GM12872 (cell line): ENCODE measurements at regions not wholly inside any gene's neighbourhood (a gene's known extent, or its start where the extent isn't known, plus 50 kb on each side); places are given as distances from the start of the nearest gene placed in this dataset.

ENCODE experiments used
- TF ChIP-seq, protein P1 (sequence below): IDR thresholded peaks from 3 replicates; pipeline ENCODE4 v1.5.1; 2011; ENCODE audit warnings: low read depth, mild to moderate bottlenecking, low read length, moderate library complexity; ENCODE audit not compliant: insufficient read depth

DNA sequence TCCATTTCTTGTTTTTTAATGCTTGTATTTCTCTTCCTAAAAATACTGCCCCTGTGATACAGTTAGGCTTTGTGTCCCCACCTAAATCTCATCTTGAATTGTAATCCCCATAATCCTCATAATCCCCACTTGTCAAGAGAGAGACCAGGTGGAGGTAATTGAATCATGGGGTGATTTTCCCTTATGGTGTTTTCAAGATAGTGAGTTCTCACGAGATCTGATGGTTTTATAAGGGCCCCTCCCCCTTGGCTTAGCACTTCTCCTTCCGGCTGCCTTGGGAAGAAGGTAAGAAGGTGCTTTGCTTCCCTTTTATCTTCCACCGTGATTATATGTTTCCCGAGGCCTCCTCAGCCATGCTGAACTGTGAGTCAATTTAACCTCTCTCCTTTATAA lies 227.4 kb downstream of the MAN2A1 start:
- TF ChIP-seq, protein P1, sequence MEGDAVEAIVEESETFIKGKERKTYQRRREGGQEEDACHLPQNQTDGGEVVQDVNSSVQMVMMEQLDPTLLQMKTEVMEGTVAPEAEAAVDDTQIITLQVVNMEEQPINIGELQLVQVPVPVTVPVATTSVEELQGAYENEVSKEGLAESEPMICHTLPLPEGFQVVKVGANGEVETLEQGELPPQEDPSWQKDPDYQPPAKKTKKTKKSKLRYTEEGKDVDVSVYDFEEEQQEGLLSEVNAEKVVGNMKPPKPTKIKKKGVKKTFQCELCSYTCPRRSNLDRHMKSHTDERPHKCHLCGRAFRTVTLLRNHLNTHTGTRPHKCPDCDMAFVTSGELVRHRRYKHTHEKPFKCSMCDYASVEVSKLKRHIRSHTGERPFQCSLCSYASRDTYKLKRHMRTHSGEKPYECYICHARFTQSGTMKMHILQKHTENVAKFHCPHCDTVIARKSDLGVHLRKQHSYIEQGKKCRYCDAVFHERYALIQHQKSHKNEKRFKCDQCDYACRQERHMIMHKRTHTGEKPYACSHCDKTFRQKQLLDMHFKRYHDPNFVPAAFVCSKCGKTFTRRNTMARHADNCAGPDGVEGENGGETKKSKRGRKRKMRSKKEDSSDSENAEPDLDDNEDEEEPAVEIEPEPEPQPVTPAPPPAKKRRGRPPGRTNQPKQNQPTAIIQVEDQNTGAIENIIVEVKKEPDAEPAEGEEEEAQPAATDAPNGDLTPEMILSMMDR: no peak

GRCh38 chr5:109917966-109918365 lies 228.2 kb downstream of the MAN2A1 start:
- TF ChIP-seq, protein P1: no peak

DNA sequence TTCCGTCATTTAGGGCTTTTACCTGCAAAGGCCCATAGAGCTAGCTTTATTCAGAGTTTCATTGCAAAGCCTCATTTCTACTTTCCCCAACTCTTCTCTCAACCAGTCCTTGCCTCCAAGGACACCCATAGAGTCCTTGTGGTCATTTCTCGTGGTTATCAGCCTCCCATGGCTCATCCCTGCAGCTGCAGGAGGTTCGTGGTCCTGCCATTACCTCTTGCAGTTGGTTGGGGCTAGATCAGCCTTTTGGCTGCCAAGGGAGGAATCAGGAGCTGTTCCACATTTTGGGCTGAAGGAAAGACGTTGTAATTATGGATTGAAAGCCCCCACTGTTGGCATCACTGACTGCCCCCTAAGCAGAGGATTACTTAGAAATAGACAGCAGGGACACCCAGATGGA lies 231.0 kb downstream of the MAN2A1 start:
- TF ChIP-seq, protein P1: no peak

GRCh38 chr5:109921735-109922380 lies 232.1 kb downstream of the MAN2A1 start:
- TF ChIP-seq, protein P1: no peak

DNA sequence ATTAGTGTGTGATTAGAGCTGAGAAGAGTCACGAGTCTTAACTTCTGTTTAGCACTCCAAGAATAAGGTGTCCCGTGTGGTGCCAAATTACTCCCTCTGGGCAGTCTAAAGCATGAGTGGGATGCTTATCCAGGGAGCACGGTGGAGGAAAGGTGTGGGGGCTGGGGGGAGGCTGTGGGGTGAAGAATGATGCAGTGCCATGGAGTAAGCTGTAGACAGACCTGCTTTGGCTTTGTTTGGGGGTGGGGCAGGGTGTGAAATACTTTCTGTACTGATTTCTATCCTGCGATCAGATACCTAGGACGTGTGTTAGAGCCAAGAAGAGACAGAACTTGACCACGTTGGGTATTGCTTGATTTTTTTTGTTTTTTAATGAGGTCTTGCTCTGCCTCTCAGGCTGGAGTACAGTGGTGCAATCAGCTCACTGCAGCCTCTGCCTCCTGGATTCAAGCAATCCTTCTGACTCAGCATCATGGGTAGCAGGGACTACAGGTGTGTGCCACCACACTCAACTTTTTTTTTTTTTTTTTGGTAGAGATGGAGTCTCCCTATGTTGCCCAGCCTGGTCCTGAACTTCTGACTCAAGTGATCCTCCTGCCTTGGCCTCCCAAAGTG lies 232.8 kb downstream of the MAN2A1 start:
- TF ChIP-seq, protein P1: no peak

GRCh38 chr5:109923205-109923604 lies 233.5 kb downstream of the MAN2A1 start:
- TF ChIP-seq, protein P1: no peak

- TF ChIP-seq, protein P1: no peak
Measured at GRCh38 chr5:109924237-109925107, 234.7 kb downstream of the MAN2A1 start.
